A549 (cell line): ENCODE measurements at regions not wholly inside any gene's neighbourhood (a gene's known extent, or its start where the extent isn't known, plus 50 kb on each side); places are given as distances from the start of the nearest gene placed in this dataset.

Experiments used
- ATAC-seq, 2 experiments: fragments of 200-7000 bp in 1 of 2; fragments of >200 bp in 1 of 2; cut with Nextera tagmentation in 1 of 2; cut with Tn5 transposase in 1 of 2; 3 replicates each; pipeline versions ENCODE4 v1.8.0 to v1.9.1; 2018 to 2020; ENCODE audit warnings: mild to moderate bottlenecking in 1 of 2, moderate library complexity in 1 of 2
- CTCF ChIA-PET: fragments of 300-600 bp; sonication (Branson Sonifier 250); formaldehyde crosslinking; extraction: SDS; loops from one replicate; lab custom pipeline; 2021; ENCODE audit warnings: antibody characterized with exemption, inconsistent platforms; lab: Yijun Ruan, JAX
- POLR2A ChIA-PET: fragments of 350-600 bp; formaldehyde crosslinking; extraction: SDS; loops from one replicate; lab custom pipeline; 2021; ENCODE audit warnings: antibody characterized with exemption, inconsistent platforms; lab: Yijun Ruan, JAX
- DNase-seq, 2 experiments: peaks; one replicate each; pipeline versions ENCODE4 v3.0.0 to v3.0.0-alpha.2; 2011 to 2016; ENCODE audit warnings: low read depth in 1 of 2, low spot score in 1 of 2
- FAIRE-seq: peaks from 2 replicates; lab custom pipeline; 2011; peaks lifted over from hg19 to GRCh38; lab: Jason Lieb, UNC
- H3K27ac ChIP-seq, 2 experiments: fragments of >200 bp; sonication (Bioruptor Twin); formaldehyde crosslinking; 3 replicates each; pipeline ENCODE4 v1.5.1; 2016 to 2017
- H3K4me1 ChIP-seq: fragments of >200 bp; sonication (Bioruptor Twin); formaldehyde crosslinking; 3 replicates; pipeline ENCODE4 v1.6.1; 2016
- H3K4me2 ChIP-seq: fragments of >200 bp; sonication (Bioruptor Twin); formaldehyde crosslinking; 3 replicates; pipeline ENCODE4 v1.6.1; 2016
- H3K4me3 ChIP-seq: fragments of >200 bp; sonication (Bioruptor Twin); formaldehyde crosslinking; 3 replicates; pipeline ENCODE4 v1.5.1; 2016
- H3K9me3 ChIP-seq: fragments of >200 bp; sonication (Bioruptor Twin); formaldehyde crosslinking; 3 replicates; pipeline ENCODE4 v1.6.1; 2016
- CBX2 ChIP-seq: fragments of 200-600 bp; sonication (generic); IDR thresholded peaks from 2 replicates; pipeline ENCODE4 v1.6.1; 2016; ENCODE audit warnings: low read depth, mild to moderate bottlenecking, borderline replicate concordance
- CEBPB ChIP-seq, 2 experiments: fragments of >200 bp in 1 of 2; sonication (Bioruptor Twin) in 1 of 2; formaldehyde crosslinking in 1 of 2; IDR thresholded peaks; 2 replicates each; pipeline ENCODE4 v1.6.1; 2012 to 2016
- CHD2 ChIP-seq: fragments of 150-350 bp; IDR thresholded peaks from 2 replicates; pipeline ENCODE4 v1.6.1; 2014; ENCODE audit warnings: low read length; ENCODE audit not compliant: partially characterized antibody
- CTCF ChIP-seq: fragments of >200 bp; sonication (Bioruptor Twin); formaldehyde crosslinking; IDR thresholded peaks from 3 replicates; pipeline ENCODE4 v1.5.1; 2016
- EHF ChIP-seq: fragments of 250-450 bp; sonication (Bioruptor Pico); IDR thresholded peaks from 2 replicates; pipeline ENCODE4 v1.5.0; 2020; ENCODE audit warnings: mild to moderate bottlenecking
- ELK1 ChIP-seq: fragments of 150-350 bp; IDR thresholded peaks from 2 replicates; pipeline ENCODE4 v1.6.1; 2014; ENCODE audit warnings: low read depth, mild to moderate bottlenecking, low read length
- EP300 ChIP-seq, 2 experiments: fragments of >200 bp; sonication (Bioruptor Twin); formaldehyde crosslinking; IDR thresholded peaks; 2 replicates in 1 of 2; 3 replicates in 1 of 2; pipeline ENCODE4 v1.6.1; 2016 to 2017
- ESRRA ChIP-seq: fragments of 150-350 bp; IDR thresholded peaks from 2 replicates; pipeline ENCODE4 v1.6.1; 2014; ENCODE audit warnings: mild to moderate bottlenecking, low read length, borderline replicate concordance
- FOSL2 ChIP-seq, 2 experiments: fragments of 450-650 bp in 1 of 2; fragments of >200 bp in 1 of 2; sonication (Bioruptor Twin) in 1 of 2; formaldehyde crosslinking; IDR thresholded peaks; 2 replicates each; pipeline versions ENCODE4 v1.5.0 to v1.6.1; 2016 to 2020; ENCODE audit warnings: mild to moderate bottlenecking in 1 of 2, moderate library complexity in 1 of 2
- FOXS1 ChIP-seq: fragments of 250-450 bp; sonication (Bioruptor Pico); IDR thresholded peaks from 2 replicates; pipeline ENCODE4 v1.5.0; 2020; ENCODE audit warnings: mild to moderate bottlenecking, moderate library complexity
- GATA3 ChIP-seq: IDR thresholded peaks from 2 replicates; pipeline ENCODE4 v1.6.1; 2012; ENCODE audit warnings: borderline replicate concordance
- HDAC2 ChIP-seq: fragments of 200-600 bp; sonication (generic); IDR thresholded peaks from 2 replicates; pipeline ENCODE4 v1.6.1; 2016
- HES2 ChIP-seq: fragments of >200 bp; sonication (Bioruptor Twin); formaldehyde crosslinking; IDR thresholded peaks from 2 replicates; pipeline ENCODE4 v1.6.1; 2016
- HMGXB4 ChIP-seq: fragments of 250-450 bp; sonication (Bioruptor Pico); IDR thresholded peaks from 2 replicates; pipeline ENCODE4 v1.5.0; 2021; ENCODE audit warnings: mild to moderate bottlenecking, moderate library complexity, borderline replicate concordance
- HOXA7 ChIP-seq: fragments of 250-450 bp; sonication (Bioruptor Pico); IDR thresholded peaks from 2 replicates; pipeline ENCODE4 v1.5.0; 2020; ENCODE audit warnings: mild to moderate bottlenecking, moderate library complexity
- JUN ChIP-seq, 2 experiments: fragments of >200 bp; sonication (Bioruptor Twin); formaldehyde crosslinking; IDR thresholded peaks; 2 replicates in 1 of 2; 3 replicates in 1 of 2; pipeline ENCODE4 v1.6.1; 2016 to 2017
- PBX3 ChIP-seq: IDR thresholded peaks from 2 replicates; pipeline ENCODE4 v1.6.1; 2012
- RAD21 ChIP-seq, 2 experiments: fragments of >200 bp in 1 of 2; sonication (Bioruptor Twin) in 1 of 2; formaldehyde crosslinking in 1 of 2; IDR thresholded peaks in 1 of 2; conservative IDR thresholded peaks in 1 of 2; 2 replicates in 1 of 2; 3 replicates in 1 of 2; pipeline ENCODE4 v1.6.1; 2012 to 2018; ENCODE audit warnings: inconsistent platforms in 1 of 2
- RARB ChIP-seq: fragments of 250-450 bp; sonication (Bioruptor Pico); IDR thresholded peaks from 2 replicates; pipeline ENCODE4 v1.8.0; 2021; ENCODE audit warnings: mild to moderate bottlenecking, moderate library complexity
- REST ChIP-seq: fragments of 200-600 bp; sonication (generic); IDR thresholded peaks from 2 replicates; pipeline ENCODE4 v1.6.1; 2016; ENCODE audit warnings: antibody characterized with exemption, mild to moderate bottlenecking, moderate library complexity
- RFX5 ChIP-seq: fragments of 450-650 bp; IDR thresholded peaks from 2 replicates; pipeline ENCODE4 v1.7.1; 2014; ENCODE audit warnings: antibody characterized with exemption, mild to moderate bottlenecking, moderate library complexity
- ZFP36 ChIP-seq: fragments of 450-650 bp; IDR thresholded peaks from 2 replicates; pipeline ENCODE4 v1.6.1; 2014; ENCODE audit warnings: borderline replicate concordance; ENCODE audit not compliant: partially characterized antibody
- WGBS: methylation state at CpG from one replicate; pipeline ENCODE4 v1.1.6; 2017; ENCODE audit errors: missing lambda C conversion rate; 5-methylcytosine and 5-hydroxymethylcytosine counted together
- TF ChIP-seq, protein P1 (sequence below): fragments of 250-450 bp; sonication (Bioruptor Pico); IDR thresholded peaks from 2 replicates; pipeline ENCODE4 v1.5.0; 2020; ENCODE audit warnings: low read depth, mild to moderate bottlenecking, moderate library complexity

DNA sequence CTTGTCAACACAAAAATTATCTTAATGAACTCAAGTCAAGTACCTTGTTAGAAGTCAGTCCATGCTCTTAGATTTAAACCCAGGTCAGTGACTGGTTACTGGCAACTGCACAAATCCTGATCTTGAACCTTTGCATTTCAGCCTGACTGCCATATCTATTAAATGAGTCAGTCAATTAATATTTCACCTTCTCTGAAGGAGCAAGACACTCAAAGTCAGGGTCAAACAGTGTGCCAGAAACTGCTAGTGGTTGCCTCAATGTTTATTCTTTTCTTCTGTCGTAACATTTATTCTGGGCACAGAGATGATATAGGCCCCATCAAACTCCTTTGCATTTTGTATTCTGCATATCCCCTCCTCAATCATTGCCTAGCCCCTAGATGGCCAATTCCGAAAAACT lies 193.9 kb upstream of the MOCS1 start:
- TF ChIP-seq CBX2 (no peak), PBX3 (no peak), EP300 (IDR thresholded peaks at IDR 0.05) (no peak), JUN (IDR thresholded peaks at IDR 0.05) (no peak), CHD2 (no peak), ZFP36 (no peak), CTCF (no peak), RARB (CRISPR knock-in tag) (no peak), GATA3 (no peak), ELK1 (no peak), HMGXB4 (no peak), CEBPB (IDR thresholded peaks at IDR 0.05) (no peak), FOXS1 (no peak), FOSL2 (IDR thresholded peaks at IDR 0.05) (no peak), FOSL2 (CRISPR knock-in tag; IDR thresholded peaks at IDR 0.05) (no peak)
- TF ChIP-seq, protein P1, sequence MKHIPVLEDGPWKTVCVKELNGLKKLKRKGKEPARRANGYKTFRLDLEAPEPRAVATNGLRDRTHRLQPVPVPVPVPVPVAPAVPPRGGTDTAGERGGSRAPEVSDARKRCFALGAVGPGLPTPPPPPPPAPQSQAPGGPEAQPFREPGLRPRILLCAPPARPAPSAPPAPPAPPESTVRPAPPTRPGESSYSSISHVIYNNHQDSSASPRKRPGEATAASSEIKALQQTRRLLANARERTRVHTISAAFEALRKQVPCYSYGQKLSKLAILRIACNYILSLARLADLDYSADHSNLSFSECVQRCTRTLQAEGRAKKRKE (CRISPR knock-in tag) = no peak
- 16% methylated on average over 2 of the region's 2 CpGs for WGBS
- Histone ChIP-seq H3K9me3 (no peaks in the 10 kb centered on the region), H3K4me2 (no peak overlapping the region), H3K4me1 (no peaks in the 10 kb centered on the region), H3K27ac (no peak overlapping the region), H3K4me3 (no peak overlapping the region)
- DNase-seq (no peak), FAIRE-seq (no peak), ATAC-seq (no peak)
- ChIA-PET CTCF (no interaction called here), POLR2A (no interaction called here)

- DNase-seq (no peak), ATAC-seq (no peak), FAIRE-seq (no peak)
- Histone ChIP-seq H3K27ac (no peak overlapping the region), H3K4me3 (no peak overlapping the region), H3K9me3 (no peaks in the 10 kb centered on the region), H3K4me2 (no peak overlapping the region), H3K4me1 (no peaks in the 10 kb centered on the region)
- ChIA-PET CTCF (no interaction called here), POLR2A (no interaction called here)
- WGBS = 7% methylated on average over 3 of the region's 3 CpGs
- TF ChIP-seq EHF (CRISPR knock-in tag) = no peak
- no peak for TF ChIP-seq HOXA7
- no peak for TF ChIP-seq REST
- TF ChIP-seq HDAC2 = no peak
- TF ChIP-seq RARB (CRISPR knock-in tag) = no peak
- no peak for TF ChIP-seq ESRRA
- TF ChIP-seq HES2 = no peak
- no peak for TF ChIP-seq FOXS1
- TF ChIP-seq HMGXB4 = no peak
- TF ChIP-seq RAD21 (conservative IDR thresholded peaks at IDR 0.05 in 1 of 2, IDR thresholded peaks at IDR 0.05 in 1 of 2) = no peak
- no peak for TF ChIP-seq RFX5
These were observed 191.6 kb upstream of the MOCS1 start for GRCh38 chr6:40125680-40126394.
